Thoracic aorta (tissue), 2 donors: ENCODE measurements at regions not wholly inside any gene's neighbourhood (a gene's known extent, or its start where the extent isn't known, plus 50 kb on each side); places are given as distances from the start of the nearest gene placed in this dataset.

Experiments used
- ATAC-seq: fragments of 150-250 bp; one replicate; pipeline ENCODE4 v1.8.0; 2017; ENCODE audit warnings: low read depth; ENCODE audit not compliant: insufficient number of reproducible peaks, low FRiP score
- DNase-seq: peaks from one replicate; pipeline ENCODE4 v3.0.0-alpha.2; 2020; ENCODE audit warnings: low spot score
- H3K27ac ChIP-seq, 2 donors: fragments of 200-600 bp; sonication (generic); 1 replicate in 1 of 2; 2 replicates in 1 of 2; pipeline ENCODE4 v1.5.1; 2016; ENCODE audit warnings: mild to moderate bottlenecking in 2 of 2, moderate library complexity in 2 of 2
- H3K27me3 ChIP-seq: fragments of 200-600 bp; sonication (generic); replicated peaks from 2 replicates; pipeline ENCODE4 v1.6.0; 2016; ENCODE audit warnings: mild to moderate bottlenecking; ENCODE audit not compliant: insufficient read depth
- H3K36me3 ChIP-seq: fragments of 200-600 bp; sonication (generic); one replicate; pipeline ENCODE4 v1.5.1; 2016
- H3K4me1 ChIP-seq, 2 donors: fragments of 200-600 bp; sonication (generic); 1 replicate in 1 of 2; 2 replicates in 1 of 2; pipeline versions ENCODE4 v1.5.1 to v1.6.0; 2016; ENCODE audit warnings: low read depth in 2 of 2, mild to moderate bottlenecking in 1 of 2; ENCODE audit not compliant: control insufficient read depth in 1 of 2
- H3K4me3 ChIP-seq: fragments of 200-600 bp; sonication (generic); 2 replicates; pipeline ENCODE4 v1.5.1; 2016; ENCODE audit warnings: mild to moderate bottlenecking
- H3K9me3 ChIP-seq: fragments of 200-600 bp; sonication (generic); 2 replicates; pipeline ENCODE4 v1.5.1; 2016
- TF ChIP-seq, protein P1 (sequence below): fragments of 200-600 bp; sonication (generic); IDR thresholded peaks from one replicate; pipeline ENCODE4 v1.5.1; 2019; ENCODE audit warnings: antibody characterized with exemption

GRCh38 chr4:123699880-123700771, 303.5 kb downstream of the SPRY1 start:
- Histone ChIP-seq H3K27me3 (no peaks in the 10 kb centered on the region), H3K27ac (peak overlapping the region; percentile 10 to 45), H3K4me3 (peak overlapping the region; percentile 50), H3K9me3 (no peaks in the 10 kb centered on the region), H3K36me3 (no peaks in the 10 kb centered on the region), H3K4me1 (peaks cover 7 to 18% of the 10 kb centered on the region in 2 donors)
- TF ChIP-seq, protein P1, sequence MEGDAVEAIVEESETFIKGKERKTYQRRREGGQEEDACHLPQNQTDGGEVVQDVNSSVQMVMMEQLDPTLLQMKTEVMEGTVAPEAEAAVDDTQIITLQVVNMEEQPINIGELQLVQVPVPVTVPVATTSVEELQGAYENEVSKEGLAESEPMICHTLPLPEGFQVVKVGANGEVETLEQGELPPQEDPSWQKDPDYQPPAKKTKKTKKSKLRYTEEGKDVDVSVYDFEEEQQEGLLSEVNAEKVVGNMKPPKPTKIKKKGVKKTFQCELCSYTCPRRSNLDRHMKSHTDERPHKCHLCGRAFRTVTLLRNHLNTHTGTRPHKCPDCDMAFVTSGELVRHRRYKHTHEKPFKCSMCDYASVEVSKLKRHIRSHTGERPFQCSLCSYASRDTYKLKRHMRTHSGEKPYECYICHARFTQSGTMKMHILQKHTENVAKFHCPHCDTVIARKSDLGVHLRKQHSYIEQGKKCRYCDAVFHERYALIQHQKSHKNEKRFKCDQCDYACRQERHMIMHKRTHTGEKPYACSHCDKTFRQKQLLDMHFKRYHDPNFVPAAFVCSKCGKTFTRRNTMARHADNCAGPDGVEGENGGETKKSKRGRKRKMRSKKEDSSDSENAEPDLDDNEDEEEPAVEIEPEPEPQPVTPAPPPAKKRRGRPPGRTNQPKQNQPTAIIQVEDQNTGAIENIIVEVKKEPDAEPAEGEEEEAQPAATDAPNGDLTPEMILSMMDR: no peak
- peak; percentile 41 for ATAC-seq
- no peak for DNase-seq

DNA sequence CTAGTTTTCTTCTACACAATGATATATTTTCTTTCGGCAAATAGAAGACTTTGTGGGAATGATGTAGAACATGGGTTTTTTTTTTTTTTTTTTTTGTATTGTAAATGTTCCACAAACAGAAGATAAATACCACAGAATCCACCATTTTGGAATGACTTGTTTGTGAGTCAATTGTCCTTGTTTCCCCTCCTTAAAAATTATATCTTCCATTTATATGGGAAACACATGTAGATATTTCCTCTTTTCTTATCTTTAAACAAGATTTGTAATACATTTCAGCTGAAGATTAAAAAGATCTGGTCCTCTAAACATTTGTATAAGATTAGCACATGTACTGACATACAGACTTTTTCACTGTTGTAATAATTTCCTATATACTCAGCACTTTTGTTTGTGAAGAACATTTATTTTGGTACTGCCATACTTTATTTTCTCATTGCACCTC, 304.6 kb downstream of the SPRY1 start:
- no peaks in the 10 kb centered on the region for H3K27me3 ChIP-seq
- no peaks in the 10 kb centered on the region for H3K36me3 ChIP-seq
- H3K4me1 ChIP-seq: peaks cover 7 to 18% of the 10 kb centered on the region in 2 donors
- DNase-seq: no peak
- TF ChIP-seq, protein P1: no peak
- ATAC-seq: no peak
- no peak overlapping the region for H3K4me3 ChIP-seq
- H3K27ac ChIP-seq: no peak overlapping the region
- no peaks in the 10 kb centered on the region for H3K9me3 ChIP-seq

DNA sequence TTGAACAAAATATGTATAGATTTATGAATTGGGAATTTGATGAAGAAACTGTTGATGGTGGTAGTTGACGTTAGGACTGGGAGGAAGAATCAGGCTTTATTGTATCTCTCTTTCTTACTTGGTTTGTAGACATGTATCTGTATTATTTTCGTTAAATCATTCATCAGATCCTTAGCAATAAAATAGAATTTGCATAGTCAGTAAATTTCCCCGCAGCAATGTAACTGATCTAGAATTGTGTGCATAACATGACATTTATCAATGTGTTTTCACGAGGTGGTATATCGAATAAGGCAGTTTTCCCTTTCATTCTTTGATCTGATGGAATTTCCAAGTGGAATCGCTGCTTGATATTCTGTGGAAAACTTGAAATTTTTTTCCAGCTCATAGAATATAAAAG, 308.8 kb downstream of the SPRY1 start:
- ATAC-seq: no peak
- no peak for DNase-seq
- H3K27me3 ChIP-seq: no peaks in the 10 kb centered on the region
- H3K9me3 ChIP-seq: no peaks in the 10 kb centered on the region
- no peaks in the 10 kb centered on the region for H3K36me3 ChIP-seq
- peaks cover 0 to 7% of the 10 kb centered on the region in 2 donors for H3K4me1 ChIP-seq
- no peak overlapping the region for H3K27ac ChIP-seq
- H3K4me3 ChIP-seq: no peak overlapping the region
- TF ChIP-seq, protein P1: no peak

GRCh38 chr4:123706973-123707372, 310.4 kb downstream of the SPRY1 start:
- Histone ChIP-seq H3K4me1 (no peaks in the 10 kb centered on the region), H3K36me3 (no peaks in the 10 kb centered on the region), H3K4me3 (no peak overlapping the region), H3K9me3 (no peaks in the 10 kb centered on the region), H3K27me3 (no peaks in the 10 kb centered on the region), H3K27ac (no peak overlapping the region)
- TF ChIP-seq, protein P1: no peak
- no peak for ATAC-seq
- no peak for DNase-seq

GRCh38 chr4:123708902-123709301, 312.3 kb downstream of the SPRY1 start:
- Histone ChIP-seq H3K27me3 (no peaks in the 10 kb centered on the region), H3K27ac (no peak overlapping the region), H3K4me1 (no peaks in the 10 kb centered on the region), H3K36me3 (no peaks in the 10 kb centered on the region), H3K4me3 (no peak overlapping the region), H3K9me3 (no peaks in the 10 kb centered on the region)
- TF ChIP-seq, protein P1: no peak
- no peak for DNase-seq
- no peak for ATAC-seq
